K562 (cell line): ENCODE measurements at regions not wholly inside any gene's neighbourhood (a gene's known extent, or its start where the extent isn't known, plus 50 kb on each side); places are given as distances from the start of the nearest gene placed in this dataset.

Experiments
- ATAC-seq: fragments of 200-7000 bp; cut with Tn5 transposase; 3 replicates; pipeline ENCODE4 v1.9.1; 2020; ENCODE audit warnings: moderate library complexity
- BruUV-seq: library from RNA; stranded (reverse); fragments of 400-500 nt; replicated peaks from 2 replicates; lab custom pipeline; 2021; lab: Mats Ljungman, UMichigan
- CTCF ChIA-PET: fragments of 300-600 bp; formaldehyde crosslinking; extraction: SDS; loops from one replicate; lab custom pipeline; 2021; ENCODE audit warnings: low intra/inter-chr PET ratio; lab: Yijun Ruan, JAX
- POLR2A ChIA-PET: fragments of 300-600, 350-650 bp; sonication (Branson Sonifier 250); formaldehyde crosslinking; extraction: SDS; loops from one replicate; lab custom pipeline; 2021; ENCODE audit warnings: antibody characterized with exemption, inconsistent platforms; lab: Yijun Ruan, JAX
- DNase-seq, 4 experiments: peaks; one replicate each; pipeline versions ENCODE4 v3.0.0 to v3.0.0-alpha.2; 2011 to 2018; ENCODE audit warnings: low spot score in 3 of 4, mixed read lengths in 3 of 4; ENCODE audit errors: extremely low read depth in 1 of 4
- FAIRE-seq: peaks from 2 replicates; lab custom pipeline; 2011; peaks lifted over from hg19 to GRCh38; lab: Jason Lieb, UNC
- H2AFZ ChIP-seq: 2 replicates; pipeline ENCODE4 v1.6.0; 2011; ENCODE audit warnings: low read depth, low read length, control low read depth, inconsistent platforms
- H3K27ac ChIP-seq: fragments of 200-600 bp; 3 replicates; pipeline ENCODE4 v1.8.0; 2011; ENCODE audit warnings: low read depth, mild to moderate bottlenecking, control low read depth, inconsistent platforms, low read length, moderate library complexity, mixed read lengths; ENCODE audit errors: extremely low read depth
- H3K27me3 ChIP-seq, 2 experiments: fragments of 300-600 bp in 1 of 2; 2 replicates in 1 of 2; 3 replicates in 1 of 2; pipeline versions ENCODE4 v1.6.0 to v1.8.0; 2011; ENCODE audit warnings: inconsistent platforms in 2 of 2, low read length in 2 of 2, mild to moderate bottlenecking in 1 of 2, mixed read lengths in 1 of 2, moderate library complexity in 1 of 2; ENCODE audit not compliant: control insufficient read depth in 2 of 2, insufficient read depth in 2 of 2
- H3K36me3 ChIP-seq: fragments of 300-600 bp; 3 replicates; pipeline ENCODE4 v1.8.0; 2011; ENCODE audit warnings: mild to moderate bottlenecking, low read length, inconsistent platforms; ENCODE audit not compliant: control insufficient read depth, insufficient read depth
- H3K4me1 ChIP-seq, 2 experiments: fragments of 200-600 bp in 1 of 2; replicated peaks in 1 of 2; 2 replicates in 1 of 2; 3 replicates in 1 of 2; pipeline versions ENCODE4 v1.5.1 to v1.8.0; 2011; ENCODE audit warnings: inconsistent platforms in 2 of 2, low read length in 2 of 2, mild to moderate bottlenecking in 1 of 2, mixed read lengths in 1 of 2, moderate library complexity in 1 of 2; ENCODE audit not compliant: control insufficient read depth in 2 of 2, insufficient read depth in 2 of 2
- H3K4me2 ChIP-seq: 2 replicates; pipeline ENCODE4 v1.6.1; 2011; ENCODE audit warnings: low read length, control low read depth, inconsistent platforms, mixed read lengths; ENCODE audit not compliant: insufficient read depth
- H3K4me3 ChIP-seq: fragments of 200-600 bp; sonication (generic), shearing (Covaris generic); 2 replicates; pipeline ENCODE4 v1.5.1; 2016; ENCODE audit warnings: control low read depth, inconsistent platforms
- H3K79me2 ChIP-seq: fragments of 200-600 bp; 3 replicates; pipeline ENCODE4 v1.8.0; 2011; ENCODE audit warnings: low read length, inconsistent platforms; ENCODE audit not compliant: control insufficient read depth, insufficient read depth
- H3K9ac ChIP-seq, 2 experiments: 2 replicates each; pipeline versions ENCODE4 v1.6.0 to v1.6.1; 2011; ENCODE audit warnings: low read depth in 2 of 2, low read length in 2 of 2, control low read depth in 1 of 2, inconsistent platforms in 1 of 2, mild to moderate bottlenecking in 1 of 2, mixed read lengths in 1 of 2; ENCODE audit not compliant: insufficient read depth in 1 of 2
- H3K9me1 ChIP-seq: one replicate; pipeline ENCODE4 v1.6.0; 2011; ENCODE audit warnings: inconsistent platforms, mild to moderate bottlenecking, low read length, moderate library complexity; ENCODE audit not compliant: control insufficient read depth, insufficient read depth
- H3K9me3 ChIP-seq: replicated peaks from 2 replicates; pipeline ENCODE4 v1.5.1; 2011; ENCODE audit warnings: low read depth, low read length, inconsistent platforms; ENCODE audit not compliant: control insufficient read depth, insufficient read depth
- H4K20me1 ChIP-seq: replicated peaks from 2 replicates; pipeline ENCODE4 v1.6.1; 2011; ENCODE audit warnings: low read length, inconsistent platforms, mixed read lengths; ENCODE audit not compliant: control insufficient read depth, insufficient read depth
- CBFA2T3 ChIP-seq: fragments of 450-650 bp; IDR thresholded peaks from 2 replicates; pipeline ENCODE4 v1.6.1; 2017
- ESRRA ChIP-seq: fragments of 450-650 bp; IDR thresholded peaks from 2 replicates; pipeline ENCODE4 v1.6.1; 2014; ENCODE audit warnings: low read depth, mild to moderate bottlenecking, moderate library complexity, borderline replicate concordance
- FOXK2 ChIP-seq, 2 experiments: fragments of 450-650 bp; IDR thresholded peaks in 1 of 2; conservative IDR thresholded peaks in 1 of 2; 2 replicates each; pipeline ENCODE4 v1.6.1; 2016; ENCODE audit warnings: low read depth in 2 of 2, mild to moderate bottlenecking in 1 of 2
- HEY1 ChIP-seq: fragments of 250-450 bp; sonication (Bioruptor Pico); IDR thresholded peaks from 2 replicates; pipeline ENCODE4 v1.5.0; 2020; ENCODE audit warnings: mild to moderate bottlenecking, moderate library complexity, borderline replicate concordance
- NCOA6 ChIP-seq: fragments of 450-650 bp; IDR thresholded peaks from 2 replicates; pipeline ENCODE4 v1.6.1; 2017; ENCODE audit warnings: mild to moderate bottlenecking
- PHB2 ChIP-seq: fragments of 450-650 bp; IDR thresholded peaks from 2 replicates; pipeline ENCODE4 v1.6.1; 2017; ENCODE audit warnings: low read depth
- POLR2AphosphoS2 ChIP-seq: IDR thresholded peaks from 2 replicates; pipeline ENCODE4 v1.6.1; 2012; ENCODE audit warnings: low read length, improper control_type of control experiment
- RAD51 ChIP-seq: fragments of 450-650 bp; IDR thresholded peaks from 2 replicates; pipeline ENCODE4 v1.7.1; 2016; ENCODE audit warnings: low read depth, mild to moderate bottlenecking, borderline replicate concordance
- RBFOX2 ChIP-seq: fragments of 200-400 bp; formaldehyde crosslinking; IDR thresholded peaks from 2 replicates; pipeline ENCODE4 v1.6.1; 2017; ENCODE audit warnings: low read depth, mild to moderate bottlenecking, low read length, moderate library complexity
- XRCC3 ChIP-seq: fragments of 450-650 bp; IDR thresholded peaks from 2 replicates; pipeline ENCODE4 v1.6.1; 2017; ENCODE audit warnings: mild to moderate bottlenecking, moderate library complexity
- ZNF445 ChIP-seq: fragments of 250-450 bp; sonication (Bioruptor Pico); IDR thresholded peaks from 2 replicates; pipeline ENCODE4 v1.4.0; 2020; ENCODE audit warnings: low read depth, mild to moderate bottlenecking, moderate library complexity
- WGBS: fragments of 100-300 bp; shearing (Covaris generic); methylation state at CpG from one replicate; pipeline ENCODE4 v1.1.6; 2016; ENCODE audit warnings: low coverage, mixed read lengths; ENCODE audit not compliant: insufficient coverage; ENCODE audit errors: missing lambda C conversion rate; 5-methylcytosine and 5-hydroxymethylcytosine counted together
- in situ Hi-C: fragments of 300-500 bp; cut with MboI; formaldehyde crosslinking; loops from 4 replicates; pipeline ENCODE4 v1.15.0; 2018; ENCODE audit warnings: inconsistent platforms, mixed read lengths
- intact Hi-C: fragments of 100-400 bp; cut with micrococcal nuclease; formaldehyde crosslinking; loops from 2 replicates; pipeline ENCODE4 v1.14.2; 2022
- TF ChIP-seq, protein P1 (sequence below): fragments of 250-450 bp; sonication (Bioruptor Pico); IDR thresholded peaks from 2 replicates; pipeline ENCODE4 v1.5.0; 2021; ENCODE audit warnings: mild to moderate bottlenecking, borderline replicate concordance
- TF ChIP-seq, protein P2 (sequence below): sonication (generic); formaldehyde crosslinking; IDR thresholded peaks from 2 replicates; pipeline ENCODE4 v1.8.0; 2023; ENCODE audit warnings: missing genetic modification reagents, mild to moderate bottlenecking, borderline replicate concordance

DNA sequence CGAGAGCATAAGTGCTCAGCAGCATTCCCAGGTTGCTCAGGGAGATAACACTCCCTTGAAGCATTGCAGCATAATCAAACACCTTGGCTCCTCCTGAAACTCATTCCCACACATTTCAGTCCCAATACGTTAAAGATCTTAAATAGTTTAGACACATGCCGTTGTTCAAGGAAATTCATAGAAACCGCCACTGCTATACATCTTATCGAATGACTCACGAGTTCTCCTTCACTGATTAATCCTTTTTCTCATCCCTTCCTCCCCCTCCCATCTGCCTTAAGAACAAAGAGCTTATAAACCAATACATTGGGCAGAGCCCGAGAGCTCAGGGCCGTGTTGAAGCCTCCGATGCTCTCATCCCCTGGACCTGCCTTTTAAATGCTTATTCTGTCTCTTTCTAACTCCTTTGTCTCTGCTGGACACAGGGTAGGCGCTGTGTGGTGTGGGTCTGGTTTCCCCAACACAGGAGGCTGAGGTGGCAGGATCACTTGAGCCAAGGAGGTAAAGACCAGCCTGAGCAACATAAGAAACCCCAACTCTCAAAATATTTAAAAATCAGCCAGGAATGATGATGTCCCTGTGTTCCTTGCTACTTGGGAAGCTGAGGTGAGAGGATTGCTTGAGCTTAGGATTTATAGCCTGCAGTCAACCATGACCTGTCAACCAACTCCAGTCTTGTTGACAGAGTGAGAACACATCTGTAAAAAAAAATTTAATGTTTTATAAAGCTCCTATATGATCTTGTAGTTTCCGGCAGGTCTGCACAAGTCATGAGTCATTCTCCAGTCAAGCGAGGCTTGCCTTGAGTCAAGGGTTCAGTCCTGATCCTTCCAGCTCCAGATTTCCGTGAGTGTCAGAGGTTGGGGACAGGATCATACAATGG lies 394.0 kb upstream of the HSFY2 start (continued):
- no peak for TF ChIP-seq RBFOX2
- no peak for TF ChIP-seq ESRRA
- TF ChIP-seq RAD51, result no peak
- no peak for TF ChIP-seq HEY1 (CRISPR knock-in tag)
- TF ChIP-seq, protein P1, sequence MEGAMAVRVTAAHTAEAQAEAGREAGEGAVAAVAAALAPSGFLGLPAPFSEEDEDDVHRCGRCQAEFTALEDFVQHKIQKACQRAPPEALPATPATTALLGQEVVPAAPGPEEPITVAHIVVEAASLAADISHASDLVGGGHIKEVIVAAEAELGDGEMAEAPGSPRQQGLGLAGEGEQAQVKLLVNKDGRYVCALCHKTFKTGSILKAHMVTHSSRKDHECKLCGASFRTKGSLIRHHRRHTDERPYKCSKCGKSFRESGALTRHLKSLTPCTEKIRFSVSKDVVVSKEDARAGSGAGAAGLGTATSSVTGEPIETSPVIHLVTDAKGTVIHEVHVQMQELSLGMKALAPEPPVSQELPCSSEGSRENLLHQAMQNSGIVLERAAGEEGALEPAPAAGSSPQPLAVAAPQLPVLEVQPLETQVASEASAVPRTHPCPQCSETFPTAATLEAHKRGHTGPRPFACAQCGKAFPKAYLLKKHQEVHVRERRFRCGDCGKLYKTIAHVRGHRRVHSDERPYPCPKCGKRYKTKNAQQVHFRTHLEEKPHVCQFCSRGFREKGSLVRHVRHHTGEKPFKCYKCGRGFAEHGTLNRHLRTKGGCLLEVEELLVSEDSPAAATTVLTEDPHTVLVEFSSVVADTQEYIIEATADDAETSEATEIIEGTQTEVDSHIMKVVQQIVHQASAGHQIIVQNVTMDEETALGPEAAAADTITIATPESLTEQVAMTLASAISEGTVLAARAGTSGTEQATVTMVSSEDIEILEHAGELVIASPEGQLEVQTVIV (CRISPR knock-in tag), result no peak
- TF ChIP-seq ZNF445, result no peak
- no peak for TF ChIP-seq CBFA2T3
- TF ChIP-seq XRCC3, result no peak

DNA sequence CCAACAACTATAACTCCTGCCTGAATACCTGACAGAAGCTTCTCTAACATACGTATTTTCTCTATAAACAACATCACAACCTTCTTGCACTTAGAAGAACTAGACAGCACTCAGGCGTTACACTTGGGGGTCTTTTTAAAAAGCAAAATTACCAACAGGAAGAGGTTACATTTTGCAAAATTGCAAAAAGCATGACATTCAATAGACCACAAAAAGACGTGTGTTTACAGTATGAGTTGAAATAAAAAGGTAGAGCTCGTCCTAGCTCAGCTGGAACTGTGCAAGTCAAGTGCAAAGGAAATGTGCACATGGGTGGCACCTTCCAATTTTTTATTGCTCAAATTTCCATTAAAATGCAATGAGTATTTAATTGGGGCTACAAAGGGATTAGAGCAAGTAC lies 375.2 kb upstream of the HSFY2 start:
- FAIRE-seq (no peak), ATAC-seq (no peak)
- intact Hi-C loops, result no loop called here
- TF ChIP-seq, protein P2, sequence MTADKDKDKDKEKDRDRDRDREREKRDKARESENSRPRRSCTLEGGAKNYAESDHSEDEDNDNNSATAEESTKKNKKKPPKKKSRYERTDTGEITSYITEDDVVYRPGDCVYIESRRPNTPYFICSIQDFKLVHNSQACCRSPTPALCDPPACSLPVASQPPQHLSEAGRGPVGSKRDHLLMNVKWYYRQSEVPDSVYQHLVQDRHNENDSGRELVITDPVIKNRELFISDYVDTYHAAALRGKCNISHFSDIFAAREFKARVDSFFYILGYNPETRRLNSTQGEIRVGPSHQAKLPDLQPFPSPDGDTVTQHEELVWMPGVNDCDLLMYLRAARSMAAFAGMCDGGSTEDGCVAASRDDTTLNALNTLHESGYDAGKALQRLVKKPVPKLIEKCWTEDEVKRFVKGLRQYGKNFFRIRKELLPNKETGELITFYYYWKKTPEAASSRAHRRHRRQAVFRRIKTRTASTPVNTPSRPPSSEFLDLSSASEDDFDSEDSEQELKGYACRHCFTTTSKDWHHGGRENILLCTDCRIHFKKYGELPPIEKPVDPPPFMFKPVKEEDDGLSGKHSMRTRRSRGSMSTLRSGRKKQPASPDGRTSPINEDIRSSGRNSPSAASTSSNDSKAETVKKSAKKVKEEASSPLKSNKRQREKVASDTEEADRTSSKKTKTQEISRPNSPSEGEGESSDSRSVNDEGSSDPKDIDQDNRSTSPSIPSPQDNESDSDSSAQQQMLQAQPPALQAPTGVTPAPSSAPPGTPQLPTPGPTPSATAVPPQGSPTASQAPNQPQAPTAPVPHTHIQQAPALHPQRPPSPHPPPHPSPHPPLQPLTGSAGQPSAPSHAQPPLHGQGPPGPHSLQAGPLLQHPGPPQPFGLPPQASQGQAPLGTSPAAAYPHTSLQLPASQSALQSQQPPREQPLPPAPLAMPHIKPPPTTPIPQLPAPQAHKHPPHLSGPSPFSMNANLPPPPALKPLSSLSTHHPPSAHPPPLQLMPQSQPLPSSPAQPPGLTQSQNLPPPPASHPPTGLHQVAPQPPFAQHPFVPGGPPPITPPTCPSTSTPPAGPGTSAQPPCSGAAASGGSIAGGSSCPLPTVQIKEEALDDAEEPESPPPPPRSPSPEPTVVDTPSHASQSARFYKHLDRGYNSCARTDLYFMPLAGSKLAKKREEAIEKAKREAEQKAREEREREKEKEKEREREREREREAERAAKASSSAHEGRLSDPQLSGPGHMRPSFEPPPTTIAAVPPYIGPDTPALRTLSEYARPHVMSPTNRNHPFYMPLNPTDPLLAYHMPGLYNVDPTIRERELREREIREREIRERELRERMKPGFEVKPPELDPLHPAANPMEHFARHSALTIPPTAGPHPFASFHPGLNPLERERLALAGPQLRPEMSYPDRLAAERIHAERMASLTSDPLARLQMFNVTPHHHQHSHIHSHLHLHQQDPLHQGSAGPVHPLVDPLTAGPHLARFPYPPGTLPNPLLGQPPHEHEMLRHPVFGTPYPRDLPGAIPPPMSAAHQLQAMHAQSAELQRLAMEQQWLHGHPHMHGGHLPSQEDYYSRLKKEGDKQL (CRISPR knock-in tag), result no peak
- TF ChIP-seq POLR2AphosphoS2 (no peak), FOXK2 (conservative IDR thresholded peaks at IDR 0.05 in 1 of 2, IDR thresholded peaks at IDR 0.05 in 1 of 2; ENCODE audit: low read depth in 2 of 2) (no peak), PHB2 (no peak), NCOA6 (no peak)

More for the DNA sequence above, 375.2 kb upstream of the HSFY2 start:
- Histone ChIP-seq H2AFZ (no peak overlapping the region), H4K20me1 (no peaks in the 10 kb centered on the region), H3K36me3 (no peaks in the 10 kb centered on the region), H3K27me3 (no peaks in the 10 kb centered on the region), H3K9me3 (no peaks in the 10 kb centered on the region), H3K79me2 (no peaks in the 10 kb centered on the region), H3K4me1 (no peaks in the 10 kb centered on the region), H3K4me2 (no peak overlapping the region), H3K4me3 (no peak overlapping the region), H3K9ac (no peak overlapping the region), H3K9me1 (no peaks in the 10 kb centered on the region), H3K27ac (no peak overlapping the region)
- ChIA-PET POLR2A (no interaction called here), CTCF (no interaction called here)
- in situ Hi-C loops, result no loop called here
- no peak for DNase-seq
- BruUV-seq, result no TSS peak
- no CpG with 5 or more reads among the region's 4 CpGs for WGBS
